Breast epithelium (tissue), 4 donors: ENCODE measurements at regions not wholly inside any gene's neighbourhood (a gene's known extent, or its start where the extent isn't known, plus 50 kb on each side); places are given as distances from the start of the nearest gene placed in this dataset.
A peak's percentile ranks its signal among the peaks of the same experiment; 100 is the strongest.

ENCODE experiments used
- DNase-seq, 2 donors: peaks; one replicate each; pipeline ENCODE4 v3.0.0-alpha.2; 2019; ENCODE audit warnings: low spot score in 2 of 2
- H3K27ac ChIP-seq, 2 donors: fragments of 200-600 bp; sonication (generic) in 1 of 2; one replicate each; pipeline ENCODE4 v1.5.1; 2016 to 2019; ENCODE audit warnings: mild to moderate bottlenecking in 1 of 2
- H3K27me3 ChIP-seq, 2 donors: fragments of 200-600 bp; sonication (generic) in 1 of 2; one replicate each; pipeline versions ENCODE4 v1.5.1 to v1.6.0; 2017 to 2019; ENCODE audit warnings: control low read depth in 1 of 2, mild to moderate bottlenecking in 1 of 2
- H3K36me3 ChIP-seq: fragments of 200-600 bp; one replicate; pipeline ENCODE4 v1.5.1; 2019
- H3K4me1 ChIP-seq, 2 donors: fragments of 200-600 bp; sonication (generic); one replicate each; pipeline ENCODE4 v1.5.1; 2016 to 2019; ENCODE audit warnings: control low read depth in 1 of 2
- H3K4me3 ChIP-seq, 3 donors: fragments of 200-600 bp; sonication (generic); 1 replicate in 2 of 3; 2 replicates in 1 of 3; pipeline ENCODE4 v1.5.1; 2016 to 2019; ENCODE audit warnings: mild to moderate bottlenecking in 3 of 3, moderate library complexity in 2 of 3
- H3K9me3 ChIP-seq, 2 donors: fragments of 200-600 bp; sonication (generic) in 1 of 2; one replicate each; pipeline ENCODE4 v1.5.1; 2016 to 2019; ENCODE audit warnings: control low read depth in 1 of 2
- CTCF ChIP-seq, 3 donors: fragments of 450-650 bp; IDR thresholded peaks; one replicate each; pipeline ENCODE4 v1.5.1; 2016 to 2017; ENCODE audit warnings: antibody characterized with exemption in 3 of 3, mild to moderate bottlenecking in 3 of 3, moderate library complexity in 3 of 3
- POLR2A ChIP-seq: fragments of 450-650 bp; IDR thresholded peaks from one replicate; pipeline ENCODE4 v1.6.1; 2016; ENCODE audit warnings: antibody characterized with exemption, mild to moderate bottlenecking, moderate library complexity
- POLR2AphosphoS5 ChIP-seq, 3 donors: sonication (generic); formaldehyde crosslinking; IDR thresholded peaks; one replicate each; pipeline ENCODE4 v1.6.1; 2017; ENCODE audit warnings: antibody characterized with exemption in 3 of 3
- intact Hi-C: fragments of 100-400 bp; cut with DNase I; formaldehyde crosslinking; loops from one replicate; pipeline ENCODE4 v1.15.1; 2023; ENCODE audit warnings: low total_unique reads

DNA sequence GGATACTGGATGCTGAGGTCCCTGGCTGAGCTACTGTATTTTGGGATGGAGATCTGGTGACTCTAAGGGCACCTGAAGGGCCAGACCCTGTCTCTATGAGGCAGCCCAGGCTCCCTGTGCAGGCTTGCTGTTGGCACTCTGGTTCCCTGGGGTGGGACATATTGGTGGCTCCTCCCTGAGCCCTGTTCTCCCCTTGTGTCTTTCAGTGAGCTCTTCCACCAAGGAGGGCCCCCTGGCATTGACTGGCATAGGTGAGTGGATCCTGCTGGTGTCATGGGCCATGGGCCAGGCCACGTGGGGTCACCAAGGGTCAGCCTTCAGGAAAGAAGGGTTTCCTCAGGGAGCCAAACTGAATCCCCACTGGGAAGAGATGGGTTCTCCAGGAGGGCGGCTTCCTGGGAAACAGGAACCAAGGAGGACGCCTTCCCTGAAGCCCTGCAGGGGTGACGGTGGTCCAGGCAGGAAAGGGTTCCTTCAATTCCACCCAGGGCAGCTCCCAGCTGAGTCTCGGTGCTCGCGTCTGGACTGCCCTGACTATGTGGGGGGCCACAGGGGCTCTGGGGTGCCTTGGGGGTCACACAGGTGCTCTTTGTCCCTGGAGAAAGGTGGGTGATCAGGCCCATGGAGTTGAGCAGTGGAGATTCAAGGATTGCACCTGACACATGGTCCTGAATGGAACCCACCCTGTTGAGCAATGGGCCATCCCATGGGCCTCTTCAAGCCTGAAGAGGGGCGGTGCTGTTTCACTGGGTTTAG is 220.4 kb downstream of the SNRPN start:
- H3K4me3 ChIP-seq: no peak overlapping the region
- H3K27ac ChIP-seq: no peak overlapping the region
- intact Hi-C loops: no loop called here
- H3K9me3 ChIP-seq: peaks cover 95 to 97% of the 10 kb centered on the region in 2 donors
- no peak for TF ChIP-seq CTCF (IDR thresholded peaks at IDR 0.05)
- no peak for TF ChIP-seq POLR2AphosphoS5 (IDR thresholded peaks at IDR 0.05)
- TF ChIP-seq POLR2A: no peak
- no peaks in the 10 kb centered on the region for H3K4me1 ChIP-seq
- H3K36me3 ChIP-seq: no peaks in the 10 kb centered on the region
- H3K27me3 ChIP-seq: no peaks in the 10 kb centered on the region
- peak; percentile 8 to 25 for DNase-seq

DNA sequence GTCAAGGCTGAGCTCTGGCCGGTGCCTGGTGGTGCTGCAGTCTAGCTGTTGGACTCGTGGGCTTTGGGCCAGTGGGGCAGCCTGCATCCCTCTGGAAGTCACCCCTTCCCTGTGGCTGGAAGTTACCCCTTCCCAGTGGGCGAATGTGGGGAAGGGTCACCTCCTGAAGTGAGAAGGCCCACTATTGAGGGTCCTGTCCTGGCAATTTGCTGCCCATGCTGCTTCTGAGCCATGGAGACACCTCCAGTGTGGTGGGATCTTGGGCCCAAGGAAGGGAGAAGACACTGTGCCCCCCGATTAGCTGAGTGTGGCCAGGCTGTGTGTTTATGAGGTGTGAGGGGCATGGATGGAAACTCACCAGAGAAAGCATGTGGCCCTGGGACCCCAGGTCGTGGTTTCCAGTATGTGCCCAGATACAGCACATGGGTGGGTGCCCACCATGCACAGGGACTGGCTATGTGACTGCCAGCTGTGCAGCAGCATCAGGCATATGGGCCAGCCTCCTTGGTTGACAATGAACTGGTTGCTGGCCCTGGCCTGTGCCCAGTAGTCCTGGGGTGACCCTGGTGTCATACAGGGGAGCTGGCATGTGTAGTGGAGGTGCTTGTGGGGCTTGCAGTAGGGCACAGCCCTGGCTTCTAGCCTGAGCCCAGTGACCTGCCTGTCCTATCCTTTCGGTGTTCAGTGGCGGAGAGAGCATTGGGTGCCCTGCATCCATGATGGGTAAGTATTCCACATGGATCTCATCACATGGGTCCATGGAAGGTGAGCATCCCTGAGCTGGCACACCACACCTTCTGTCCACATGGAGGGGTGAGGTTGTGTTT is 221.2 kb downstream of the SNRPN start:
- H3K36me3 ChIP-seq: no peaks in the 10 kb centered on the region
- no peaks in the 10 kb centered on the region for H3K27me3 ChIP-seq
- H3K4me1 ChIP-seq: no peaks in the 10 kb centered on the region
- TF ChIP-seq POLR2A (no peak), CTCF (IDR thresholded peaks at IDR 0.05) (no peak), POLR2AphosphoS5 (IDR thresholded peaks at IDR 0.05) (no peak)
- DNase-seq: peak in 1 of 2 donors; percentile 13
- H3K9me3 ChIP-seq: peaks cover 91 to 94% of the 10 kb centered on the region in 2 donors
- intact Hi-C loops: no loop called here
- H3K4me3 ChIP-seq: no peak overlapping the region
- H3K27ac ChIP-seq: no peak overlapping the region

DNA sequence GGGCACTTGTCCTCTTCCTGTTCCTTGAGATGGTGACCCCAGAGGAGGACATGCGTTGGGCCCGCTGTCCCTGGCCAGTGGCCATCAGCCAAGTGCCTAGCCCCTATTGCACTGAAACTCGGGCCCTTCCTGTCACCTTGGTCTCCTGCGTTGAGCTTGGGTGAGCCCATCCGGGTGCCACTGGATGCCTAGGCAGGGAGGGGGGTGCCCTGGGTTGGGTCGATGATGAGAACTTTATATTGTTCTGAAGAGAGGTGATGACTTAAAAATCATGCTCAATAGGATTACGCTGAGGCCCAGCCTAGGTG is 221.8 kb downstream of the SNRPN start:
- intact Hi-C loops: no loop called here
- peak; percentile 7 to 37 for DNase-seq

DNA sequence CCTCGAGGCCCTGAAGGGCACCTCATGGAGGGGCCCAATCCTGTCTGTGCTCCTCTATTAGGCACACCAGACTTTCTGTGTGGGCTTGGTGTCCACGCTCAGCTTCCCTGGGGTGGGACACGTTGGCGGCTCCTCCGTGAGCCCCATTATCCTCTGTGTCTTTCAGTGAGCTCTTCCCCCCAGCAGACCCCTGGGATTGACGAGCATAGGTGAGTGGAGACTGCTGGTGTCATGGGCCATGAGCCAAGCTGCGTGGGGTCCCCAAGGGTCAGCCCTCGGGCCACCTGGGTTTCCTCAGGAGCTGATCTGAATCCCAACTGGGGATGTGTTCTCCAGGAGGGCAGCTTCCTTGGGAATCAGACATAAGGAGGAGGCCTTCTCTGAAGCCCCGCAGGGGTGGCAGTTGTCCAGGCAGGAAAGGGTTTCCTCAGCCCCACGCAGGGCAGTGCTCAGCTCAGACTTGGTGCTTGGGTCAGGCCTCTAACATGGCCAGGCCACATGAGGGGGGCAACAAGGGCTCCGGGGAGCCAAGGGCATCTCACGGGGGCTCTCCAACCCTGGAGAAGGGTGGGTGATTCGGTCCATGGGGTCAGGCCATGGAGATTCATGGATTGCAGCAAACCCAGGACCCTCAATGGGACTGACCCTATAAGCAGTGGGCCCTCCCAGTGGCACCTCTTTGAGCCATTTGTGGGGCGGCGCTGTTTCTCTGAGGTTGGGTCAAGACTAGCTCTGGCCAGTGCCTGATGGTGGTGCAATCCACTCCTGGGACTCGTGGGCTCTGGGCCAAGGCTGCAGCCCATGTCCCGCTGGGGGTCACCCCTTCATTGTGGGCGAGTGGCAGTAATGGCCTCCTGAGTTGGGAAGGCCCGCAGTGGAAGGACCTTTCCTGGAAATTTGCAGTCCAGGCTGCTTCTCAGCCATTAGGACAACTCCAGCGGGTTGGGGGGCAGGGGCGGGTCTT is 222.5 kb downstream of the SNRPN start:
- H3K4me1 ChIP-seq: no peaks in the 10 kb centered on the region
- no peak overlapping the region for H3K27ac ChIP-seq
- no peaks in the 10 kb centered on the region for H3K36me3 ChIP-seq
- intact Hi-C loops: no loop called here
- DNase-seq: peak; percentile 3 to 6
- TF ChIP-seq CTCF (IDR thresholded peaks at IDR 0.05) (no peak), POLR2AphosphoS5 (IDR thresholded peaks at IDR 0.05) (no peak), POLR2A (no peak)
- H3K9me3 ChIP-seq: peaks cover 91 to 93% of the 10 kb centered on the region in 2 donors
- no peak overlapping the region for H3K4me3 ChIP-seq
- no peaks in the 10 kb centered on the region for H3K27me3 ChIP-seq

More for the DNA sequence above, 221.8 kb downstream of the SNRPN start:
- Histone ChIP-seq H3K4me1 (no peaks in the 10 kb centered on the region), H3K27me3 (no peaks in the 10 kb centered on the region), H3K9me3 (peaks cover 91 to 93% of the 10 kb centered on the region in 2 donors), H3K27ac (no peak overlapping the region), H3K4me3 (no peak overlapping the region), H3K36me3 (no peaks in the 10 kb centered on the region)
- TF ChIP-seq POLR2A (no peak), POLR2AphosphoS5 (IDR thresholded peaks at IDR 0.05) (no peak), CTCF (IDR thresholded peaks at IDR 0.05) (no peak)
